DOHH2 (cell line): ENCODE measurements at regions not wholly inside any gene's neighbourhood (a gene's known extent, or its start where the extent isn't known, plus 50 kb on each side); places are given as distances from the start of the nearest gene placed in this dataset.

Experiments used
- H3F3A ChIP-seq: fragments of 200-600 bp; sonication (generic), shearing (Covaris generic); 2 replicates; pipeline ENCODE4 v1.6.0; 2016; ENCODE audit warnings: antibody characterized with exemption, mild to moderate bottlenecking; ENCODE audit not compliant: control insufficient read depth, insufficient read depth
- H3K27ac ChIP-seq: fragments of 200-600 bp; sonication (generic); 2 replicates; pipeline ENCODE4 v1.5.1; 2014; ENCODE audit warnings: low read depth, mild to moderate bottlenecking, low read length, moderate library complexity
- H3K27me3 ChIP-seq: fragments of 200-600 bp; sonication (generic); 2 replicates; pipeline ENCODE4 v1.6.1; 2014; ENCODE audit warnings: mild to moderate bottlenecking, low read length, mixed read lengths; ENCODE audit not compliant: control insufficient read depth
- H3K36me3 ChIP-seq: fragments of 200-600 bp; sonication (generic); 2 replicates; pipeline ENCODE4 v1.6.1; 2014; ENCODE audit warnings: mild to moderate bottlenecking, low read length, moderate library complexity, mixed read lengths; ENCODE audit not compliant: control insufficient read depth
- H3K4me1 ChIP-seq: fragments of 200-600 bp; sonication (generic); 2 replicates; pipeline ENCODE4 v1.6.1; 2014; ENCODE audit warnings: mild to moderate bottlenecking, low read length, mixed read lengths; ENCODE audit not compliant: control insufficient read depth
- H3K4me2 ChIP-seq: fragments of 200-600 bp; sonication (generic); 2 replicates; pipeline ENCODE4 v1.6.0; 2014; ENCODE audit warnings: mild to moderate bottlenecking, low read length, moderate library complexity
- H3K4me3 ChIP-seq: fragments of 200-600 bp; sonication (generic); 2 replicates; pipeline ENCODE4 v1.5.1; 2014; ENCODE audit warnings: mild to moderate bottlenecking, low read length, mixed read lengths
- H3K79me2 ChIP-seq: fragments of 200-600 bp; sonication (generic); 2 replicates; pipeline ENCODE4 v1.6.1; 2014; ENCODE audit warnings: mild to moderate bottlenecking, low read length, mixed read lengths; ENCODE audit not compliant: control insufficient read depth
- H3K9me2 ChIP-seq: fragments of 200-600 bp; sonication (generic); replicated peaks from 2 replicates; pipeline ENCODE4 v1.6.1; 2014; ENCODE audit warnings: mild to moderate bottlenecking, low read length, mixed read lengths; ENCODE audit not compliant: control insufficient read depth
- H3K9me3 ChIP-seq: fragments of 200-600 bp; sonication (generic); 2 replicates; pipeline ENCODE4 v1.6.1; 2014; ENCODE audit warnings: antibody characterized with exemption, low read length, mixed read lengths; ENCODE audit not compliant: control insufficient read depth, insufficient read depth
- H4K20me1 ChIP-seq: fragments of 200-600 bp; sonication (generic); 2 replicates; pipeline ENCODE4 v1.6.0; 2014; ENCODE audit warnings: low read depth, mild to moderate bottlenecking, antibody characterized with exemption, low read length, moderate library complexity; ENCODE audit not compliant: control insufficient read depth, insufficient read depth
- CTCF ChIP-seq: fragments of 200-600 bp; sonication (generic); IDR thresholded peaks from one replicate; pipeline ENCODE4 v1.5.1; 2014; ENCODE audit warnings: antibody characterized with exemption, mild to moderate bottlenecking, low read depth, low read length; ENCODE audit not compliant: poor library complexity, severe bottlenecking
- EZH2phosphoT487 ChIP-seq: fragments of 200-600 bp; sonication (generic); IDR thresholded peaks from 2 replicates; pipeline ENCODE4 v1.6.1; 2017; ENCODE audit warnings: borderline replicate concordance, mild to moderate bottlenecking, antibody characterized with exemption, low read length, moderate library complexity, mixed read lengths

- Histone ChIP-seq H3K79me2 (no peaks in the 10 kb centered on the region), H3K9me3 (no peaks in the 10 kb centered on the region), H4K20me1 (no peaks in the 10 kb centered on the region), H3F3A (no peaks in the 10 kb centered on the region), H3K4me2 (no peak overlapping the region), H3K27ac (no peak overlapping the region), H3K27me3 (no peaks in the 10 kb centered on the region), H3K4me3 (no peak overlapping the region), H3K36me3 (no peaks in the 10 kb centered on the region), H3K9me2 (no peaks in the 10 kb centered on the region), H3K4me1 (no peaks in the 10 kb centered on the region)
- TF ChIP-seq CTCF (no peak), EZH2phosphoT487 (no peak)
Measured at GRCh38 chr5:60372786-60373185, 327.2 kb downstream of the DEPDC1B start.

GRCh38 chr5:60371065-60371464 lies 328.9 kb downstream of the DEPDC1B start:
- H3K4me2 ChIP-seq = no peak overlapping the region

GRCh38 chr5:60370508-60370907 lies 329.5 kb downstream of the DEPDC1B start:
- H3K27me3 ChIP-seq = no peaks in the 10 kb centered on the region
- no peaks in the 10 kb centered on the region for H3F3A ChIP-seq
- no peaks in the 10 kb centered on the region for H3K4me1 ChIP-seq
- TF ChIP-seq EZH2phosphoT487 (no peak), CTCF (no peak)
- H3K36me3 ChIP-seq = no peaks in the 10 kb centered on the region
- H3K4me2 ChIP-seq = no peak overlapping the region
- H4K20me1 ChIP-seq = no peaks in the 10 kb centered on the region
- no peaks in the 10 kb centered on the region for H3K9me2 ChIP-seq
- H3K9me3 ChIP-seq = no peaks in the 10 kb centered on the region
- no peak overlapping the region for H3K27ac ChIP-seq
- no peaks in the 10 kb centered on the region for H3K79me2 ChIP-seq
- no peak overlapping the region for H3K4me3 ChIP-seq

More at GRCh38 chr5:60371065-60371464, 328.9 kb downstream of the DEPDC1B start:
- no peak for TF ChIP-seq CTCF
- TF ChIP-seq EZH2phosphoT487 = no peak
- Histone ChIP-seq H3K79me2 (no peaks in the 10 kb centered on the region), H3K4me3 (no peak overlapping the region), H3K9me3 (no peaks in the 10 kb centered on the region), H3K9me2 (no peaks in the 10 kb centered on the region), H3K27ac (no peak overlapping the region), H3F3A (no peaks in the 10 kb centered on the region), H3K36me3 (no peaks in the 10 kb centered on the region), H4K20me1 (no peaks in the 10 kb centered on the region), H3K27me3 (no peaks in the 10 kb centered on the region), H3K4me1 (no peaks in the 10 kb centered on the region)

- Histone ChIP-seq H4K20me1 (no peaks in the 10 kb centered on the region), H3K27ac (no peak overlapping the region), H3K9me3 (no peaks in the 10 kb centered on the region), H3F3A (no peaks in the 10 kb centered on the region), H3K4me1 (no peaks in the 10 kb centered on the region), H3K9me2 (no peaks in the 10 kb centered on the region), H3K36me3 (no peaks in the 10 kb centered on the region), H3K79me2 (no peaks in the 10 kb centered on the region), H3K27me3 (no peaks in the 10 kb centered on the region), H3K4me2 (no peak overlapping the region), H3K4me3 (no peak overlapping the region)
- TF ChIP-seq CTCF (no peak), EZH2phosphoT487 (no peak)
Measured at GRCh38 chr5:60369391-60369790, 330.6 kb downstream of the DEPDC1B start.
